T-helper 2 cell treated with Interferon-gamma antibody and Interleukin-4, amounts not matched to agents 5 μg/mL and 100 μg/mL, for 36 hours (primary cell): ENCODE measurements at regions not wholly inside any gene's neighbourhood (a gene's known extent, or its start where the extent isn't known, plus 50 kb on each side); places are given as distances from the start of the nearest gene placed in this dataset.
"Not testable (repeated sequence)": the region's sequence is repeated elsewhere in the genome, so short reads cannot be mapped to it uniquely, and the experiment has no call there.

Source experiments
- DNase-seq: peaks from one replicate; pipeline ENCODE4 v3.0.0; 2021; ENCODE audit warnings: low spot score
- H3K27ac Mint-ChIP-seq: one replicate; pipeline ENCODE4 v1.8.0; 2021; ENCODE audit warnings: mild to moderate bottlenecking, mixed read lengths
- H3K27me3 Mint-ChIP-seq: one replicate; pipeline ENCODE4 v1.8.0; 2021; ENCODE audit warnings: low read depth, mixed read lengths
- H3K36me3 Mint-ChIP-seq: one replicate; pipeline ENCODE4 v1.8.0; 2021; ENCODE audit warnings: low read depth, mixed read lengths
- H3K4me1 Mint-ChIP-seq: one replicate; pipeline ENCODE4 v1.8.0; 2021; ENCODE audit warnings: low read depth, mixed read lengths
- H3K4me3 Mint-ChIP-seq: one replicate; pipeline ENCODE4 v1.8.0; 2022; ENCODE audit warnings: mild to moderate bottlenecking, moderate library complexity, mixed read lengths
- H3K9me3 Mint-ChIP-seq: one replicate; pipeline ENCODE4 v1.8.0; 2021; ENCODE audit warnings: mixed read lengths

- Mint-ChIP-seq H3K27me3 (peaks cover 2% of the 10 kb centered on the region), H3K9me3 (no peaks in the 10 kb centered on the region), H3K36me3 (no peaks in the 10 kb centered on the region), H3K4me3 (no peak overlapping the region), H3K27ac (no peak overlapping the region), H3K4me1 (no peaks in the 10 kb centered on the region)
- no peak for DNase-seq
These were observed 101.8 kb downstream of the PHETA1 start for GRCh38 chr12:111267144-111267543.

DNA sequence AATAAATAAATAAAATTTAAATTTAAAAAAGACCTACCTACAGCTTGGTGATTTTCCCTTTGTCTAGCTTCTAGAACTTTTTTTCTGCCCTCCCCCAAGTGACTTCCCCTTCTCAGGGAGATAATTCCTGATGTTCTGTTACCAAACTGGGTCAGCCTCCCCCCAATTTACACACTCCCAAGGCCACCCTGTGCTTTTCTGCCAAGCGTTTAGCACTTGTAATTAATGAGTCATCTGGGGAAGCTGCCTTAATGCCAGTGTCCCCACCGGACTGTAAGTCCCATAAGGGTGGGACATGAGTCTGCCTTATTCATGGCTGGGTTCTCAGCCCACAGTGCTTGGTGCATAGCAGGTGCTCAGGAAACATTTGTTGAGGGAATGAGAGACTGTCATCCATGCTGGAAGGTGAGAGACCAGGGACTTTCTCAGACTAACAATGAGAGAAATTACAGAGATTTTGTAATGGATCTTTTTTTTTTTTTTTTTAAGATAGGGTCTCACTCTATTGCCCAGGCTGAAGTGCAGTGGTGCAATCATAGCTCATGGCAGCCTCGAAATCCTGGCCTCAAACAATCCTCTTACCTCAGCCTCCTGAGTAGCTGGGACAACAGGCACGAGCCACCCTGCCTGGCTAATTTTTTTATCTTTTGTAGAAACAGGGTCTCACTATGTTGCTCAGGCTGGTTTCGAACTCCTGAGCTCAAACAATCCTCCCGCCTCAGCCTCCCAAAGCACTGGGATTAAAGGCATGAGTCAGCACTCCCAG, 106.8 kb downstream of the PHETA1 start:
- H3K4me3 Mint-ChIP-seq: no peak overlapping the region
- no peaks in the 10 kb centered on the region for H3K27me3 Mint-ChIP-seq
- H3K4me1 Mint-ChIP-seq: no peaks in the 10 kb centered on the region
- H3K9me3 Mint-ChIP-seq: no peaks in the 10 kb centered on the region
- no peak for DNase-seq
- H3K27ac Mint-ChIP-seq: no peak overlapping the region
- H3K36me3 Mint-ChIP-seq: no peaks in the 10 kb centered on the region

DNA sequence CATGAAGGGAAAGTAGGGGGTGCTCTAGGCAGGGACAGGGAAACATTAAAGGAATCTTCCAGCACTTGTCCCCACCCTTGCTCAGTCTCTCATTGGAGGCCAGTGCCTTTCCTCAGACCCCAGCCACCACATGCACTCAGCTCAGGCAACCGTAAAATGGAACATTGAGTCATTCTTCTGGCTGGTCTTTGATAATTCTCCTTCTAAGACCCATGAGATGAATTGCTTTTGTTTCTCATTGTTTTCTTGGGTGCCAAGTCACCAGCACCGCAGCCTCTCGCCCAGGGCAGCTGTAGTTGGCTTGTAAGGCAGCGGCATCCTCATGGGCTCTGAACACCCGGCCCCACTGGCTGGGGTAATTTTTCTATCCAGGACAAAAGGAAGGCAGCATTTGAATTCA, 108.2 kb downstream of the PHETA1 start:
- Mint-ChIP-seq H3K4me1 (no peaks in the 10 kb centered on the region), H3K9me3 (no peaks in the 10 kb centered on the region), H3K36me3 (no peaks in the 10 kb centered on the region), H3K27me3 (no peaks in the 10 kb centered on the region), H3K4me3 (no peak overlapping the region), H3K27ac (no peak overlapping the region)
- no peak for DNase-seq

GRCh38 chr12:111259231-111259630, 109.7 kb downstream of the PHETA1 start:
- Mint-ChIP-seq H3K27me3 (no peaks in the 10 kb centered on the region), H3K9me3 (no peaks in the 10 kb centered on the region), H3K36me3 (no peaks in the 10 kb centered on the region), H3K27ac (no peak overlapping the region), H3K4me1 (no peaks in the 10 kb centered on the region), H3K4me3 (no peak overlapping the region)
- no peak for DNase-seq

DNA sequence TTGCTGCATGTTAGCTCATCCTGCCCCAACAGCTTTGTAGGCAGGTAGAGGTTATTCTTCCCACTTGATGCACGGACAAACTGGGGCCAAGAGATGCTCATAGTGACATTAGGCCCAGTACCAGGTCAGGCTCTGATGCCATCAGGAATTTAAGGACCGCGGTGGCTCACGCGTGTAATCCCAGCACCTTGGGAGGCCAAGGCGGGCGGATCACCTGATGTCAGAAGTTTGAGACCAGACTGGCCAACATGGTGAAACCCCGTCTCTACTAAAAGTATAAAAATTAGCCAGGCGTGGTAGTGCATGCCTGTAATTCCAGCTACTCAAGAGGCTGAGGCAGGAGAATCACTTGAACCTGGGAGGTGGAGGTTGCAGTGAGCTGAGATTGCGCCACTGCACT, 110.8 kb downstream of the PHETA1 start:
- not testable (repeated sequence) for H3K36me3 Mint-ChIP-seq

DNA sequence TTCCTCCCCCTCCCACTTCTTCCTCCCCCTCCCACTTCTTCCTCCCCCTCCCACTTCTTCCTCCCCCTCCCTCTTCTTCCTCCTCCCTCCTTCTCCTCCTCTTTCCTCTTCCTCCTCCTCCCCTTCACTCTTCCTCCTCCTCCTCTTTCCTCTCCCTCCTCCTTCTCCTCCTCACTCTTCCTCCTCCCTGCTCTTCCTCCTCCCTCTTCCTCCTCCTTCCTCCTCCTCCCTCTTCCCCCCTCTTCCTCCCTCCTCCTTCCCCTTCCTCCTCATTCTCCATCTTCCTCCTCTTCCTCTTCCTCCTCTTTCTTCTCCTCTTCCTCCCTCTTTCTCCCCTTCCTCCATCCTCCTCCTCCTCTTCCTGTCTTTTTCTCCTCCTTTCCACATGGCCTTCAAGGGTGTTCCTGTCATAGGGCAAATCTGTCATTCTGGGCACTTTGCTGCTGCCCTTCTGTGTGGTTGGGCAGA, 111.4 kb downstream of the PHETA1 start:
- H3K9me3 Mint-ChIP-seq: no peaks in the 10 kb centered on the region
- no peaks in the 10 kb centered on the region for H3K4me1 Mint-ChIP-seq
- H3K36me3 Mint-ChIP-seq: no peaks in the 10 kb centered on the region
- no peaks in the 10 kb centered on the region for H3K27me3 Mint-ChIP-seq
- DNase-seq: no peak
- no peak overlapping the region for H3K4me3 Mint-ChIP-seq
- H3K27ac Mint-ChIP-seq: no peak overlapping the region

More for the DNA sequence above, 110.8 kb downstream of the PHETA1 start:
- H3K27me3 Mint-ChIP-seq, DNase-seq, H3K4me1 Mint-ChIP-seq, H3K9me3 Mint-ChIP-seq, H3K4me3 Mint-ChIP-seq, H3K27ac Mint-ChIP-seq: not testable (repeated sequence)

DNA sequence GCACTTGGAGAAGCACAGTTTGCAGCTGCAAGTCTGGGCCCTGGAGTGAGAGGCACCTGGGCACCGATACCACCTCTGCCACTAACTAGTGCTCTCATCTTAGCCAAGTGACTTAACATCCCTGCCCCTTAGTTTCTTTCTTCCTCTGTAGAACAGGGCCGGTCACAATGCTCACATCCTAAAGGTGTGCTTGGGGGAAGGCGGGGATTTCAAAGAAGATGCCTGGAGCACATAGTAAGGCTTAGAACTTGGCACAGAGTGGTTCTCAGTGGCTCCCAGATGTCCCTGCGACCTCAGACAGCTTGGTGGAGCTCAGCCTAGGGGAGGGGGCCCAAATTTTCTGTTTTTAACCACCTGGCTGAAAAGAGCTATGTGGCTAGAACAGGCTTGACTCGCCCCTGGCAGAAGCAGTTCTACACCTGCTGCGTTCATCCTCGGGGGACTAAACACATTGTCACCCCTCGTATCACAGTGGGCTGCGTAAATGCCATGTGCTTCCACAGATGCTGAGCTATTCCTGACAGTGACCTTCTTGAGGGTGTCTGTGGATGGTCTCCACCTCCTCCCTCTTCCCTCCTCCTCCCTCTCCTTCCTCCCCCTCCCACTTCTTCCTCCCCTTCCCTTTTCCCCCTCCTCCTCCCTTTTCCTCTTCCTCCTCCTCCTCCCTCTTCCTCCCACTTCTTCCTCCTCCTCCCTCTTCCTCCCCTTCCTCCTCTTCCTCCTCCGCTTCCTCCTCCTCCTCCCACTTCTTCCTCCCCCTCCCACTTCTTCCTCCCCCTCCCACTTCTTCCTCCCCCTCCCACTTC, 112.1 kb downstream of the PHETA1 start:
- Mint-ChIP-seq H3K27me3 (no peaks in the 10 kb centered on the region), H3K9me3 (no peaks in the 10 kb centered on the region), H3K36me3 (no peaks in the 10 kb centered on the region), H3K4me3 (no peak overlapping the region), H3K4me1 (no peaks in the 10 kb centered on the region), H3K27ac (no peak overlapping the region)
- no peak for DNase-seq

DNA sequence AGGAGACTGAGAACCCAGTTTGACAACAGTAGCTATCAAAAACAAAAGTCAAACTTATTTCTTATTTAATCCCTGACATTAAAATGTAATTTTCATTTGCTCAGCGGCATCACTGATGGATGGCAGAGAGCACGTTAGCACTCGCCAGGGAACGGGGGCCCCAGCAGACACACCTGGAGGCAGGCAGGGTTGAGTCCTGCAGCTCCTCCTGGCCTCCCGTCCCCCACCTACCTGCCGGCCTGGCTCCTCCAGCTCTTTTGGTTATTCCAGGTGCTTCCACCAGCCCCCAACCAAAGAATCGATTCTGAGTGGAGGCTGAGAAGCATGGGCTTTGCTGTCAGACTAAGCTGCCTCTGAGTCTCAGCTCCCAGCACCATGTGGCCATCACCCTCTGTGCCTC, 113.6 kb downstream of the PHETA1 start:
- H3K36me3 Mint-ChIP-seq: no peaks in the 10 kb centered on the region
- no peaks in the 10 kb centered on the region for H3K27me3 Mint-ChIP-seq
- no peak for DNase-seq
- H3K4me1 Mint-ChIP-seq: no peaks in the 10 kb centered on the region
- H3K27ac Mint-ChIP-seq: no peak overlapping the region
- H3K9me3 Mint-ChIP-seq: no peaks in the 10 kb centered on the region
- no peak overlapping the region for H3K4me3 Mint-ChIP-seq

DNA sequence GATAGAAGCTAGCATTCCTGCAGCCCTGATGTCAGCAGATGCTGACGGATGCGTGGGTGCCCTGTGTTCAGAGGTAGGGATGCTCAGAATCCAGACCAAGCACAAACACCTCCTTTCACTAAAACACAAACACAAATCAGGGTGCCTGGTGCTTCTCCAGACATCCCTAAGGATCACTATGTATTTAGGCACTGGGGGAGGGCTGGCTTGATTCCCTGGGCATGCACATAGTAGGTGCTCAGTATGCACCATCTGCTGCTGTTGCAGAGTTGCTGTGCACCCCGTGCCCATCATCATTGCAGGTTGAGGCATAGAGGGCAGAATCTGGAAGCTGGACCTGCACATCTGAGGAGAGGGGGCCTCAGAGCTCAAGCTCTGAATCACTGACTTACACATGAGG, 114.8 kb downstream of the PHETA1 start:
- no peak overlapping the region for H3K4me3 Mint-ChIP-seq
- H3K9me3 Mint-ChIP-seq: no peaks in the 10 kb centered on the region
- no peak overlapping the region for H3K27ac Mint-ChIP-seq
- H3K27me3 Mint-ChIP-seq: no peaks in the 10 kb centered on the region
- H3K36me3 Mint-ChIP-seq: no peaks in the 10 kb centered on the region
- no peak for DNase-seq
- H3K4me1 Mint-ChIP-seq: no peaks in the 10 kb centered on the region

DNA sequence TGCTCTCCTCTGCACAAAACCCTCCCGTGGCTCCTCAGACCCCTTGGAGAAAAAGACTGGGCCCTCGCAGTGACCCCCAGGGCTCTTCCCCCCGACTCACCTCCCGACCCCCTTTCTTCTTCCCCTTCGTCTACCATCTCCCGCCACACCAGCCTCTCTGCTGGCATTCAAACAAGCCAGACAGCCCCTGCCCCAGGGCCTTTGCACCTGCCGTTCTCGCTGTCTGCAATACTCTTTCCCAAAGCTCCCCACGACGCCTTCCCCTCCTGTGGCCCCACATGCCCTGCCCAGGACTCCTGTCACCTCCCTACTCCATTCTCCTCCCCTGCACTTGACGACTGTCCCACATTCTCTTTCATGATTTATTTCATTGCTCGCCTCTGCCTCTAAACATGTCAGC, 115.7 kb downstream of the PHETA1 start:
- Mint-ChIP-seq H3K9me3 (no peaks in the 10 kb centered on the region), H3K36me3 (no peaks in the 10 kb centered on the region), H3K4me3 (no peak overlapping the region), H3K27me3 (no peaks in the 10 kb centered on the region), H3K4me1 (no peaks in the 10 kb centered on the region), H3K27ac (no peak overlapping the region)
- no peak for DNase-seq

GRCh38 chr12:111251787-111252186, 117.1 kb downstream of the PHETA1 start:
- H3K27ac Mint-ChIP-seq: no peak overlapping the region

DNA sequence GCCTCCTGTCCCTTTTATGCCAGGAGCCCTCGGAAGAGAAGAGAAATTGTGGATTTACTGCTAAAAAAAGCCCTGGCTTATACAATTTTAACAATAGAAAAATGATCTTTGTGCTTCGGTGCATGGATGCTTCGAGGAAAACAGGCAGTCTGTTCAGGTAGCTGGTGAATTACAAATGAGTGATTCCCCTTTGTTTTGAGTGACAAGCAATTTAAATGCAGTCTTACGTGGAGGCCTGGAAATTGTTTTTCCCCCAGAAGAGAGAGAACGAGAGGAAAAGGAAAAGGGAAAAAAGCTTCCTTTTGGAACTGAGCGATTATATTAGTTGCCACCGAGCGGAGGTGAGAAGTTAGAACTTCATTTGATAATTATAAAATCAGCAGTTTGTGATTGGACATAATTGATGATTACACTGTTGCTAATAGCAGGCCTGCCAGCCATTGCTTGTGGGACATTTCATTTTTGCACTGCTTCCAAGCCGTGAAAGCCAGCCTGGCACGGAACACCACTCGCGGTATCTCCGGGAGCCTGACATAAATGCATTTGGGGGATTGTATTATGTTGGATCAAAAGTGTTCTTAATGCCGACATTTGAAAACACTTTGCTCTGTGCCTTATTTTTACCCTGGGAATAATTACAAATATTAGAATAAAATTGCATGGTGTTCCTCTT, 117.7 kb downstream of the PHETA1 start:
- Mint-ChIP-seq H3K4me1 (no peaks in the 10 kb centered on the region), H3K36me3 (no peaks in the 10 kb centered on the region), H3K9me3 (no peaks in the 10 kb centered on the region), H3K4me3 (no peak overlapping the region), H3K27me3 (no peaks in the 10 kb centered on the region), H3K27ac (no peak overlapping the region)
- DNase-seq: no peak

More at GRCh38 chr12:111251787-111252186, 117.1 kb downstream of the PHETA1 start:
- Mint-ChIP-seq H3K4me1 (no peaks in the 10 kb centered on the region), H3K9me3 (no peaks in the 10 kb centered on the region), H3K36me3 (no peaks in the 10 kb centered on the region), H3K27me3 (no peaks in the 10 kb centered on the region), H3K4me3 (no peak overlapping the region)
- DNase-seq: no peak

- no peaks in the 10 kb centered on the region for H3K36me3 Mint-ChIP-seq
- no peak for DNase-seq
- no peak overlapping the region for H3K27ac Mint-ChIP-seq
- no peaks in the 10 kb centered on the region for H3K27me3 Mint-ChIP-seq
- H3K4me3 Mint-ChIP-seq: no peak overlapping the region
- H3K4me1 Mint-ChIP-seq: no peaks in the 10 kb centered on the region
- no peaks in the 10 kb centered on the region for H3K9me3 Mint-ChIP-seq
These were observed 118.5 kb downstream of the PHETA1 start for GRCh38 chr12:111250251-111250881.

DNA sequence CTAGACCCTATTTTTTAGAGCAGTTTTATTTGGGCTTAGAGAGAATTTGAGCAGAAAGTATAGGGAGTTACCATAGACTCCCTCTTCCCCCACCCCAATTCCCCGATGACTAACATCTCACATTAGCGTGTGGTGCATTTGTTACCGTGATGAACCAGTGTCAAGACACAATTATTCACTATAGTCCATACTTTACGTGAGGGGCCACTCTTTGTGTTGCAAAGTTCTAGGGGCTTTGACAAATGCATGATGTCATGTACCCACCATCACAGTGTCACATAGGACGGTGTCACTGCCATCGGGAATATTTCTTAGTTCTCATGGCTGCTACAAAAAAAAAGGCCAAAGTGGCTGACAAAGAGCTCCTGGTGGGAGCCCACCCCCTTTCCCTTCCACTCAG, 119.1 kb downstream of the PHETA1 start:
- H3K9me3 Mint-ChIP-seq: no peaks in the 10 kb centered on the region
- H3K27ac Mint-ChIP-seq: no peak overlapping the region
- DNase-seq: no peak
- H3K36me3 Mint-ChIP-seq: no peaks in the 10 kb centered on the region
- H3K4me3 Mint-ChIP-seq: no peak overlapping the region
- no peaks in the 10 kb centered on the region for H3K4me1 Mint-ChIP-seq
- H3K27me3 Mint-ChIP-seq: no peaks in the 10 kb centered on the region
